ENCODE measurements at regions not wholly inside any gene's neighbourhood (a gene's known extent, or its start where the extent isn't known, plus 50 kb on each side); places are given as distances from the start of the nearest gene placed in this dataset.

GRCh38 chr10:69685802-69686585 lies 55.9 kb downstream of the FAM241B start:
- H3K27me3 ChIP-seq (replicated peaks; ENCODE audit: insufficient read depth, low read depth, low read length, poor library complexity), result peaks cover 10% of the 10 kb centered on the region
- POLR2A ChIA-PET (ENCODE audit: low non-redundant PET), result no interaction called here
- no peak overlapping the region for H3K4me3 ChIP-seq (ENCODE audit: low read depth, low read length, poor library complexity, severe bottlenecking)
- CTCF ChIA-PET, result interaction anchor here (0.6 to 1.1 kb wide), 2 partner anchors 115 to 160 kb away, joined by 3 to 6 read pairs; no protein-coding TSS in a partner anchor
- no peak overlapping the region for H3K27ac ChIP-seq (ENCODE audit: low read depth, low read length, poor library complexity, severe bottlenecking)
- H3K36me3 ChIP-seq (ENCODE audit: insufficient read depth, low read length, poor library complexity, severe bottlenecking), result no peaks in the 10 kb centered on the region
- intact Hi-C loops (cut with micrococcal nuclease; ENCODE audit: unreplicated experiment), result no loop called here
- no peaks in the 10 kb centered on the region for H3K9me3 ChIP-seq (ENCODE audit: low read depth, low read length, poor library complexity, severe bottlenecking)
- no peak for TF ChIP-seq EZH2 (IDR thresholded peaks at IDR 0.05; ENCODE audit: borderline replicate concordance, low read depth, low read length, poor library complexity, severe bottlenecking)
- no peak for TF ChIP-seq CTCF (conservative IDR thresholded peaks at IDR 0.05; ENCODE audit: low read depth, low read length)
- no peaks in the 10 kb centered on the region for H3K4me1 ChIP-seq (ENCODE audit: insufficient read depth, low read length, poor library complexity, severe bottlenecking)
- no peak for DNase-seq (ENCODE audit: low spot score)
- BruUV-seq (replicated peaks), result no TSS peak

GRCh38 chr10:69686866-69687265 lies 56.8 kb downstream of the FAM241B start:
- H3K9me3 ChIP-seq (ENCODE audit: low read depth, low read length, poor library complexity, severe bottlenecking), result no peaks in the 10 kb centered on the region
- no peaks in the 10 kb centered on the region for H3K36me3 ChIP-seq (ENCODE audit: insufficient read depth, low read length, poor library complexity, severe bottlenecking)
- no peaks in the 10 kb centered on the region for H3K4me1 ChIP-seq (ENCODE audit: insufficient read depth, low read length, poor library complexity, severe bottlenecking)
- no peak overlapping the region for H3K4me3 ChIP-seq (ENCODE audit: low read depth, low read length, poor library complexity, severe bottlenecking)
- POLR2A ChIA-PET (ENCODE audit: low non-redundant PET), result no interaction called here
- no peak overlapping the region for H3K27ac ChIP-seq (ENCODE audit: low read depth, low read length, poor library complexity, severe bottlenecking)
- peaks cover 2% of the 10 kb centered on the region for H3K27me3 ChIP-seq (replicated peaks; ENCODE audit: insufficient read depth, low read depth, low read length, poor library complexity)
- intact Hi-C loops (cut with micrococcal nuclease; ENCODE audit: unreplicated experiment), result no loop called here
- TF ChIP-seq EZH2 (IDR thresholded peaks at IDR 0.05; ENCODE audit: borderline replicate concordance, low read depth, low read length, poor library complexity, severe bottlenecking) (no peak), CTCF (conservative IDR thresholded peaks at IDR 0.05; ENCODE audit: low read depth, low read length) (no peak)
- no TSS peak for BruUV-seq (replicated peaks)
- DNase-seq (ENCODE audit: low spot score), result no peak
- CTCF ChIA-PET, result interaction anchor here (0.6 to 1.1 kb wide), 2 partner anchors 114 to 161 kb away, joined by 3 to 6 read pairs; no protein-coding TSS in a partner anchor

GRCh38 chr10:69687426-69687825 lies 57.4 kb downstream of the FAM241B start:
- intact Hi-C loops (cut with micrococcal nuclease; ENCODE audit: unreplicated experiment), result no loop called here
- ChIA-PET POLR2A (ENCODE audit: low non-redundant PET) (no interaction called here), CTCF (no interaction called here)
- TF ChIP-seq CTCF (conservative IDR thresholded peaks at IDR 0.05; ENCODE audit: low read depth, low read length), result no peak
- no peak for TF ChIP-seq EZH2 (IDR thresholded peaks at IDR 0.05; ENCODE audit: borderline replicate concordance, low read depth, low read length, poor library complexity, severe bottlenecking)
- H3K27ac ChIP-seq (ENCODE audit: low read depth, low read length, poor library complexity, severe bottlenecking), result no peak overlapping the region
- H3K9me3 ChIP-seq (ENCODE audit: low read depth, low read length, poor library complexity, severe bottlenecking), result no peaks in the 10 kb centered on the region
- no peak for DNase-seq (ENCODE audit: low spot score)
- no peak overlapping the region for H3K4me3 ChIP-seq (ENCODE audit: low read depth, low read length, poor library complexity, severe bottlenecking)
- H3K36me3 ChIP-seq (ENCODE audit: insufficient read depth, low read length, poor library complexity, severe bottlenecking), result no peaks in the 10 kb centered on the region
- no peaks in the 10 kb centered on the region for H3K4me1 ChIP-seq (ENCODE audit: insufficient read depth, low read length, poor library complexity, severe bottlenecking)
- no peaks in the 10 kb centered on the region for H3K27me3 ChIP-seq (replicated peaks; ENCODE audit: insufficient read depth, low read depth, low read length, poor library complexity)
- BruUV-seq (replicated peaks), result no TSS peak
